Trophoblast cell (in vitro differentiated cells and primary cell): ENCODE measurements at regions not wholly inside any gene's neighbourhood (a gene's known extent, or its start where the extent isn't known, plus 50 kb on each side); places are given as distances from the start of the nearest gene placed in this dataset.

Experiments
- DNase-seq, 2 donors: peaks; one replicate each; pipeline ENCODE4 v3.0.0-alpha.2; 2016
- H2AFZ ChIP-seq: 2 replicates; pipeline ENCODE4 v1.6.1; 2013; ENCODE audit warnings: low read length, moderate library complexity, mild to moderate bottlenecking; ENCODE audit not compliant: insufficient read depth, poor library complexity
- H2AK5ac ChIP-seq: 2 replicates; pipeline ENCODE4 v1.6.1; 2013; ENCODE audit warnings: mild to moderate bottlenecking, low read length
- H2BK120ac ChIP-seq: 2 replicates; pipeline ENCODE4 v1.6.1; 2013; ENCODE audit warnings: low read length, mild to moderate bottlenecking, moderate library complexity; ENCODE audit not compliant: insufficient read depth, poor library complexity
- H2BK12ac ChIP-seq: 2 replicates; pipeline ENCODE4 v1.6.1; 2013; ENCODE audit warnings: mild to moderate bottlenecking, low read length, moderate library complexity
- H2BK5ac ChIP-seq: 2 replicates; pipeline ENCODE4 v1.6.1; 2013; ENCODE audit warnings: low read length, low read depth, moderate library complexity, mild to moderate bottlenecking; ENCODE audit not compliant: poor library complexity
- H3K14ac ChIP-seq: 2 replicates; pipeline ENCODE4 v1.6.1; 2013; ENCODE audit warnings: mild to moderate bottlenecking, low read length
- H3K18ac ChIP-seq: 2 replicates; pipeline ENCODE4 v1.6.1; 2013; ENCODE audit warnings: mild to moderate bottlenecking, low read length
- H3K23ac ChIP-seq: 2 replicates; pipeline ENCODE4 v1.6.1; 2013; ENCODE audit warnings: low read length
- H3K27ac ChIP-seq: 2 replicates; pipeline ENCODE4 v1.5.1; 2013; ENCODE audit warnings: low read depth, mild to moderate bottlenecking, inconsistent platforms, low read length, moderate library complexity
- H3K27me3 ChIP-seq: 2 replicates; pipeline ENCODE4 v1.6.1; 2013; ENCODE audit warnings: inconsistent platforms, mild to moderate bottlenecking, low read length, moderate library complexity; ENCODE audit not compliant: insufficient read depth
- H3K36me3 ChIP-seq, 2 experiments: 1 replicate in 1 of 2; 2 replicates in 1 of 2; pipeline ENCODE4 v1.6.1; 2013; ENCODE audit warnings: low read length in 2 of 2, mild to moderate bottlenecking in 2 of 2, moderate library complexity in 1 of 2; ENCODE audit not compliant: insufficient read depth in 2 of 2, control insufficient read depth in 1 of 2
- H3K4ac ChIP-seq: 2 replicates; pipeline ENCODE4 v1.6.1; 2013; ENCODE audit warnings: low read depth, mild to moderate bottlenecking, low read length, moderate library complexity
- H3K4me1 ChIP-seq, 2 experiments: 1 replicate in 1 of 2; 2 replicates in 1 of 2; pipeline ENCODE4 v1.6.1; 2013; ENCODE audit warnings: low read length in 2 of 2, mild to moderate bottlenecking in 2 of 2, moderate library complexity in 1 of 2; ENCODE audit not compliant: insufficient read depth in 2 of 2, control insufficient read depth in 1 of 2
- H3K4me2 ChIP-seq: 2 replicates; pipeline ENCODE4 v1.6.1; 2013; ENCODE audit warnings: inconsistent platforms, mild to moderate bottlenecking, low read length, moderate library complexity
- H3K4me3 ChIP-seq: 2 replicates; pipeline ENCODE4 v1.5.1; 2013; ENCODE audit warnings: mild to moderate bottlenecking, low read depth, low read length, inconsistent platforms
- H3K79me1 ChIP-seq: one replicate; pipeline ENCODE4 v1.6.1; 2013; ENCODE audit warnings: low read length
- H3K79me2 ChIP-seq: 2 replicates; pipeline ENCODE4 v1.6.1; 2013; ENCODE audit warnings: low read length, mild to moderate bottlenecking; ENCODE audit not compliant: control insufficient read depth, insufficient read depth, poor library complexity
- H3K9ac ChIP-seq: 2 replicates; pipeline ENCODE4 v1.6.1; 2013; ENCODE audit warnings: mild to moderate bottlenecking, low read length
- H3K9me3 ChIP-seq: 2 replicates; pipeline ENCODE4 v1.6.1; 2013; ENCODE audit warnings: low read depth, mild to moderate bottlenecking, control low read depth, inconsistent platforms, low read length; ENCODE audit not compliant: insufficient read depth
- H4K12ac ChIP-seq: 2 replicates; pipeline ENCODE4 v1.6.1; 2013; ENCODE audit warnings: low read depth, mild to moderate bottlenecking, low read length, moderate library complexity
- H4K8ac ChIP-seq: 2 replicates; pipeline ENCODE4 v1.6.1; 2013; ENCODE audit warnings: low read depth, mild to moderate bottlenecking, low read length, moderate library complexity
- H4K91ac ChIP-seq: one replicate; pipeline ENCODE4 v1.6.1; 2013; ENCODE audit warnings: low read depth, mild to moderate bottlenecking, low read length, moderate library complexity
- WGBS: extraction: QIAGEN DNeasy Blood & Tissue Kit; methylation state at CpG from one replicate; pipeline ENCODE4 v1.1.7; 2013; ENCODE audit warnings: missing lambda C conversion rate; ENCODE audit not compliant: insufficient read length, insufficient coverage; ENCODE audit errors: extremely low coverage; 5-methylcytosine and 5-hydroxymethylcytosine counted together

DNA sequence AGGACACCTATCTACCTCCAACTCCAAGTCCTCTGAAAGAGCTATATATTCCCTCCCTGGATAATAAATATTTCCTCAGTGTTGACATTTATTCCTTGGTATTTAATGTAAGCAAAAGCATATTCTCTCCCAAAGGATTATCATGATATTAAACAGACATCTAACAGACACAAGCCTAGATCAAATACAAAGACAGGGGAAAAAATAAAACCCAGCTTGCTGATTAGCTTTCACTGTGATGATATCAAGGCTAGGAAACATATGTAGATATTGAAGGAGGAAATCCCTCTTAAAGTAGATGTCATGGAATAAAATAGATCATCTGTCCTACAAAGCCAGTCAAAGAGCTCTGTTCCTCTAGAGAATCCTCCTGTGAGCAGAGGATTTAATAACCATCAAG, 95.2 kb downstream of the CRPPA start:
- H4K8ac ChIP-seq: no peak overlapping the region
- no peak overlapping the region for H2BK12ac ChIP-seq
- H2BK5ac ChIP-seq: no peak overlapping the region
- H3K79me1 ChIP-seq: no peaks in the 10 kb centered on the region
- no peak overlapping the region for H3K23ac ChIP-seq
- no peak overlapping the region for H2AK5ac ChIP-seq
- no peak overlapping the region for H4K12ac ChIP-seq
- no peaks in the 10 kb centered on the region for H3K4me1 ChIP-seq
- H3K79me2 ChIP-seq: no peaks in the 10 kb centered on the region
- no peak overlapping the region for H3K9ac ChIP-seq
- H3K4me2 ChIP-seq: no peak overlapping the region
- no peak overlapping the region for H3K14ac ChIP-seq
- H3K27ac ChIP-seq: no peak overlapping the region
- no peaks in the 10 kb centered on the region for H3K9me3 ChIP-seq
- no peak overlapping the region for H4K91ac ChIP-seq
- H3K36me3 ChIP-seq: no peaks in the 10 kb centered on the region
- no peak overlapping the region for H3K4me3 ChIP-seq
- no peaks in the 10 kb centered on the region for H3K27me3 ChIP-seq
- no peak overlapping the region for H2BK120ac ChIP-seq
- no peak overlapping the region for H2AFZ ChIP-seq
- no peak overlapping the region for H3K18ac ChIP-seq
- DNase-seq: no peak
- H3K4ac ChIP-seq: no peak overlapping the region

GRCh38 chr7:16323313-16323712, 98.0 kb downstream of the CRPPA start:
- Histone ChIP-seq H2BK12ac (no peak overlapping the region), H3K36me3 (no peaks in the 10 kb centered on the region), H3K4me3 (no peak overlapping the region), H3K9me3 (no peaks in the 10 kb centered on the region), H3K27ac (no peak overlapping the region), H2BK5ac (no peak overlapping the region), H4K12ac (no peak overlapping the region), H3K9ac (no peak overlapping the region), H3K4me1 (no peaks in the 10 kb centered on the region), H4K8ac (no peak overlapping the region), H2AFZ (no peak overlapping the region), H3K4me2 (no peak overlapping the region), H3K79me2 (no peaks in the 10 kb centered on the region), H3K18ac (no peak overlapping the region), H3K4ac (no peak overlapping the region), H3K14ac (no peak overlapping the region), H4K91ac (no peak overlapping the region), H2AK5ac (no peak overlapping the region), H3K27me3 (no peaks in the 10 kb centered on the region), H3K79me1 (no peaks in the 10 kb centered on the region), H3K23ac (no peak overlapping the region), H2BK120ac (no peak overlapping the region)
- no peak for DNase-seq
- WGBS: no CpG with 5 or more reads among the region's 1 CpG

DNA sequence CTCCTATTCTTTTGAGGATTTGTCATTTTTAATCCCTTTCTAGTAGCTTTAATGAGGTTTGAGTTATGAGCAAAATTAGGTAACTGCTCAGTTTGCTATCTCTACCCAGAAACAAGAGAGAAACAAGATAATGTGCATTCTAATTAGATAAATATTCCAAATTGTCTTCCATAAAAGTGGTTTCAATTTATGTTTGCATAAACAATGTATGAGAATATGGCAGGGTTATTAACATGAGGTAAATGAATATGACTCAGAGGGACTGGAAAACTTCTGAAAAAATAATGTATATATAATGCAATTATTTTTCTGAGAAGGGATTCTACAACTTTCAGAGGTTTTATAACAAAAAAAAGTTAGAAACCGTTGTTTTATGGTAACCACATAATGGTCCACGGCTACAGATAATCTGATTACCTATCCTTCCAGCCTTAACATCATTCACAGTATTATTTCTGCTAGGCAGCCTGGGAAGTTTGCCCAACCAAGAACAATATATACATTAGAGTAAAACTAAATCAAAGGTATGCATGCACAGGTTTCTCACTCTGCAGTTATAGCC, 101.2 kb downstream of the CRPPA start:
- Histone ChIP-seq H3K36me3 (no peaks in the 10 kb centered on the region), H3K18ac (no peak overlapping the region), H3K27me3 (no peaks in the 10 kb centered on the region), H4K91ac (no peak overlapping the region), H3K4me3 (no peak overlapping the region), H3K9me3 (no peaks in the 10 kb centered on the region), H4K8ac (no peak overlapping the region), H3K79me2 (no peaks in the 10 kb centered on the region), H3K79me1 (no peaks in the 10 kb centered on the region), H3K4me1 (no peaks in the 10 kb centered on the region), H2BK5ac (no peak overlapping the region), H2AFZ (no peak overlapping the region), H3K27ac (no peak overlapping the region), H3K14ac (no peak overlapping the region), H2AK5ac (no peak overlapping the region), H2BK12ac (no peak overlapping the region), H3K4ac (no peak overlapping the region), H3K9ac (no peak overlapping the region), H3K4me2 (no peak overlapping the region), H4K12ac (no peak overlapping the region), H3K23ac (no peak overlapping the region), H2BK120ac (no peak overlapping the region)
- DNase-seq: no peak
- WGBS: no CpG with 5 or more reads among the region's 2 CpGs

DNA sequence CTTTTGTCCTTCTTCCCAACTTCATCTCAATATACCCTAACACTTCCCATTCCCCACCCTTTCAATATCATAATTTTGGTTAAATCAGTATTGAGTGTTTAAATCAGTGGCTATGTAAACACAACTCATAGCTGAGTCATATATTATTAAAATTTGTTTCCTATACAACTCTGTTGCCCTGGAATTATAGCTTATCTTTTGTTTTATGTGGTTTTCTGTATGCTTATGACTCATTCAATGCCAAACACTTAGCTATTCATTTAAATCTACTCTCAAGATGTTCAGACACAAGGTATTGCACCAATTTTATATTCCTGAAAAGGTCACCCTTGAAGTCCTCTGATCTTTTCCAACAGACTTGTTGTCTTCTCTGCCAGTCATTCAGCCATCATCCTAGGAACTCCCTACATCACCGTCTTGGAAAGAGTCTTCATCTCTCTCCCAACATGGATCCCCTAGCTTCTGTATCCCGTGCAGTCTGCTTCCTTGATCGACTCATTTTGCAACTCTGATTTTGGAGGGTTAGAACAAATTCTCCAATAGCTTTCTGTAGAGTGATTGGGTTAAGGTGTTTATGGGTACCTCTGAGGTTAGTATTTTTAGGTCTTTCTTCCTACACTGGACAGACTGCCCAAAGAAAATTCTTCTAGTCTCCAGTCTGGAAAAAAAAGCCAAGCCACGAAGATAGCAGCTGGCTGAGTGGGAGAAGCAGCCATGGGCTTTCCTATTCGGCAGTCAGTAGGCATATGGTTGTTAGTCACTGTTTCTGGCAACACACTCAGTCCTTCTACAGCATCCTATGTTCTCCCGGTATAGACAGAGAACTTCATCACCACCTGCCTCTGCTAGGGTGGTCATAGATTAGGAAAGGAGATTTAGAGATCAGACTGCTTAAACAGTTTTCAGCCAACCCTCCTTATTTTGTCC, 102.1 kb downstream of the CRPPA start:
- Histone ChIP-seq H3K9ac (no peak overlapping the region), H3K4me3 (no peak overlapping the region), H3K27me3 (no peaks in the 10 kb centered on the region), H3K14ac (no peak overlapping the region), H3K9me3 (no peaks in the 10 kb centered on the region), H2BK12ac (no peak overlapping the region), H3K4ac (no peak overlapping the region), H4K91ac (no peak overlapping the region), H4K12ac (no peak overlapping the region), H3K36me3 (no peaks in the 10 kb centered on the region), H4K8ac (no peak overlapping the region), H2BK5ac (no peak overlapping the region), H3K4me2 (no peak overlapping the region), H3K27ac (no peak overlapping the region), H3K79me1 (no peaks in the 10 kb centered on the region), H3K79me2 (no peaks in the 10 kb centered on the region), H2AK5ac (no peak overlapping the region), H2BK120ac (no peak overlapping the region), H2AFZ (no peak overlapping the region), H3K4me1 (no peaks in the 10 kb centered on the region), H3K23ac (no peak overlapping the region), H3K18ac (no peak overlapping the region)
- DNase-seq: no peak
- no CpG with 5 or more reads among the region's 6 CpGs for WGBS
